Glutamatergic neuron (in vitro differentiated cells): ENCODE measurements at regions not wholly inside any gene's neighbourhood (a gene's known extent, or its start where the extent isn't known, plus 50 kb on each side); places are given as distances from the start of the nearest gene placed in this dataset.

Experiments used
- DNase-seq: peaks from one replicate; pipeline ENCODE4 v3.0.0; 2022
- H3K27ac Mint-ChIP-seq: one replicate; pipeline ENCODE4 v1.8.0; 2020; ENCODE audit warnings: mild to moderate bottlenecking, mixed read lengths, inconsistent platforms; ENCODE audit not compliant: unreplicated experiment
- H3K27me3 Mint-ChIP-seq: one replicate; pipeline ENCODE4 v1.8.0; 2020; ENCODE audit warnings: mild to moderate bottlenecking, moderate library complexity, mixed read lengths, inconsistent platforms; ENCODE audit not compliant: unreplicated experiment
- H3K36me3 Mint-ChIP-seq: one replicate; pipeline ENCODE4 v1.8.0; 2020; ENCODE audit warnings: mild to moderate bottlenecking, mixed read lengths, inconsistent platforms; ENCODE audit not compliant: unreplicated experiment
- H3K4me1 Mint-ChIP-seq: one replicate; pipeline ENCODE4 v1.8.0; 2020; ENCODE audit warnings: mild to moderate bottlenecking, low read depth, mixed read lengths, inconsistent platforms; ENCODE audit not compliant: unreplicated experiment
- H3K4me3 Mint-ChIP-seq: one replicate; pipeline ENCODE4 v1.8.0; 2020; ENCODE audit warnings: mild to moderate bottlenecking, mixed read lengths, inconsistent platforms; ENCODE audit not compliant: unreplicated experiment
- H3K9me3 Mint-ChIP-seq: one replicate; pipeline ENCODE4 v1.8.0; 2020; ENCODE audit warnings: mild to moderate bottlenecking, moderate library complexity, mixed read lengths, inconsistent platforms; ENCODE audit not compliant: unreplicated experiment
- TF ChIP-seq, protein P1 (sequence below): fragments of 200-600 bp; sonication (generic); IDR thresholded peaks from one replicate; pipeline ENCODE4 v1.5.0; 2021; ENCODE audit not compliant: partially characterized antibody, unreplicated experiment

- no peak overlapping the region for H3K27ac Mint-ChIP-seq
- DNase-seq = no peak
- no peaks in the 10 kb centered on the region for H3K4me1 Mint-ChIP-seq
- no peaks in the 10 kb centered on the region for H3K9me3 Mint-ChIP-seq
- H3K36me3 Mint-ChIP-seq = no peaks in the 10 kb centered on the region
- H3K4me3 Mint-ChIP-seq = no peak overlapping the region
- no peaks in the 10 kb centered on the region for H3K27me3 Mint-ChIP-seq
- TF ChIP-seq, protein P1, sequence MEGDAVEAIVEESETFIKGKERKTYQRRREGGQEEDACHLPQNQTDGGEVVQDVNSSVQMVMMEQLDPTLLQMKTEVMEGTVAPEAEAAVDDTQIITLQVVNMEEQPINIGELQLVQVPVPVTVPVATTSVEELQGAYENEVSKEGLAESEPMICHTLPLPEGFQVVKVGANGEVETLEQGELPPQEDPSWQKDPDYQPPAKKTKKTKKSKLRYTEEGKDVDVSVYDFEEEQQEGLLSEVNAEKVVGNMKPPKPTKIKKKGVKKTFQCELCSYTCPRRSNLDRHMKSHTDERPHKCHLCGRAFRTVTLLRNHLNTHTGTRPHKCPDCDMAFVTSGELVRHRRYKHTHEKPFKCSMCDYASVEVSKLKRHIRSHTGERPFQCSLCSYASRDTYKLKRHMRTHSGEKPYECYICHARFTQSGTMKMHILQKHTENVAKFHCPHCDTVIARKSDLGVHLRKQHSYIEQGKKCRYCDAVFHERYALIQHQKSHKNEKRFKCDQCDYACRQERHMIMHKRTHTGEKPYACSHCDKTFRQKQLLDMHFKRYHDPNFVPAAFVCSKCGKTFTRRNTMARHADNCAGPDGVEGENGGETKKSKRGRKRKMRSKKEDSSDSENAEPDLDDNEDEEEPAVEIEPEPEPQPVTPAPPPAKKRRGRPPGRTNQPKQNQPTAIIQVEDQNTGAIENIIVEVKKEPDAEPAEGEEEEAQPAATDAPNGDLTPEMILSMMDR = no peak
Observed at GRCh38 chr13:85371254-85371653, 428.0 kb downstream of the SLITRK6 start.

GRCh38 chr13:85368686-85369085 lies 430.5 kb downstream of the SLITRK6 start:
- Mint-ChIP-seq H3K4me1 (no peaks in the 10 kb centered on the region), H3K4me3 (no peak overlapping the region), H3K36me3 (no peaks in the 10 kb centered on the region), H3K27me3 (no peaks in the 10 kb centered on the region), H3K9me3 (no peaks in the 10 kb centered on the region), H3K27ac (no peak overlapping the region)
- TF ChIP-seq, protein P1 = no peak
- no peak for DNase-seq

DNA sequence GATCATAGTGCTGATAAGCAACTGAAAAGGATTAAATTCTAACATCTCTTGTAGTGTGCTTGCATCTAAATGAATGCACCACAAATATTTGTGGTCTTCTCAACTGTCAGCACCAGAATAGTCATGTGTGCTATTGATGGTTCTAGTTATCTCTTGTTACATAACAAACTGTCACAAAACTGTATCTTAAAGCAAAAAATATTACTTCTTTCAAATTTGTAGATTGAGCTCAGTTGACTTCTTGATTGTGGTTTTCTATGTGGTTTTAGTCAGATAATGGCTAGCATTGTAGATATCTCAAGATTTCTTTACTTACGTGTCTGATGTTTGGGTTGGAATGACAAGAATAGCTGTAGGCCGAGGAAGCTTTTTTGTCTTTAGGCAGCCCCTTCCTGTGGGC lies 431.3 kb downstream of the SLITRK6 start:
- no peaks in the 10 kb centered on the region for H3K36me3 Mint-ChIP-seq
- H3K4me3 Mint-ChIP-seq = no peak overlapping the region
- DNase-seq = no peak
- H3K27me3 Mint-ChIP-seq = no peaks in the 10 kb centered on the region
- TF ChIP-seq, protein P1 = no peak
- no peaks in the 10 kb centered on the region for H3K9me3 Mint-ChIP-seq
- H3K4me1 Mint-ChIP-seq = no peaks in the 10 kb centered on the region
- H3K27ac Mint-ChIP-seq = no peak overlapping the region

DNA sequence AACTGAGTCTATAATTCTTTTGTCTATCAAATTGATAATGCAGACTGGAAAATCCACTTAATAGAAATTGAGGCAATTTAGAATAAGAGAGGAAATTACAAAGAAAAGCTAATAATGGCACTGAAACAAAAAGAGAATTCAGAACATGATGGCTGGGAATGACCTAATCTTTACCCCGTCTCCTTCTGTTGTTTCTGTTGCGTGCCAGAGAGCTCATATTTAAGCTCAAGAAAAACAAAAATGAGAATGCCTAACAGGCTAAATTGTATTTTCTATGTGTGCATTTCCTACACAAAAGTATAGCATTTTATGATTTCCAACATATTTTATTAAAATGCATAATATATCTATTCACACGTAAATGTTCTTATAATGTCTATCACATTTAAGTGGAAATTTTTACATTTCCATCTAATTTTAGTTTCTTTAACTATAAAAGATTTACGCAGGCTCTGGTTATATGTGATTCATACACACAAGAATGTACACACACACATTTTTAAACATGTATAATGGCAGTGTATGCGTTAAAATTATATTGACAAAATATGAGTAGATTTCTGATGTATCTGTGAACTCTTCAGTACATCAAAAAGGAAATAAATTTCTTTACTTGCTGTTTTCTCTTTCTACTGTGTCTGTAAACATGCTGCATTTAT lies 432.3 kb downstream of the SLITRK6 start:
- no peak overlapping the region for H3K27ac Mint-ChIP-seq
- no peak for DNase-seq
- H3K27me3 Mint-ChIP-seq = no peaks in the 10 kb centered on the region
- no peak overlapping the region for H3K4me3 Mint-ChIP-seq
- H3K36me3 Mint-ChIP-seq = no peaks in the 10 kb centered on the region
- H3K4me1 Mint-ChIP-seq = no peaks in the 10 kb centered on the region
- TF ChIP-seq, protein P1 = no peak
- H3K9me3 Mint-ChIP-seq = no peaks in the 10 kb centered on the region

GRCh38 chr13:85363504-85363903 lies 435.7 kb downstream of the SLITRK6 start:
- Mint-ChIP-seq H3K27ac (no peak overlapping the region), H3K27me3 (no peaks in the 10 kb centered on the region), H3K4me1 (no peaks in the 10 kb centered on the region), H3K9me3 (no peaks in the 10 kb centered on the region), H3K4me3 (no peak overlapping the region), H3K36me3 (no peaks in the 10 kb centered on the region)
- no peak for DNase-seq
- TF ChIP-seq, protein P1 = no peak
